Thoracic aorta (tissue), 2 donors: ENCODE measurements at regions not wholly inside any gene's neighbourhood (a gene's known extent, or its start where the extent isn't known, plus 50 kb on each side); places are given as distances from the start of the nearest gene placed in this dataset.

ENCODE experiments used
- ATAC-seq: fragments of 150-250 bp; one replicate; pipeline ENCODE4 v1.8.0; 2017; ENCODE audit warnings: low read depth; ENCODE audit not compliant: insufficient number of reproducible peaks, low FRiP score
- DNase-seq: peaks from one replicate; pipeline ENCODE4 v3.0.0-alpha.2; 2020; ENCODE audit warnings: low spot score
- H3K27ac ChIP-seq, 2 donors: fragments of 200-600 bp; sonication (generic); 1 replicate in 1 of 2; 2 replicates in 1 of 2; pipeline ENCODE4 v1.5.1; 2016; ENCODE audit warnings: mild to moderate bottlenecking in 2 of 2, moderate library complexity in 2 of 2
- H3K27me3 ChIP-seq: fragments of 200-600 bp; sonication (generic); replicated peaks from 2 replicates; pipeline ENCODE4 v1.6.0; 2016; ENCODE audit warnings: mild to moderate bottlenecking; ENCODE audit not compliant: insufficient read depth
- H3K36me3 ChIP-seq: fragments of 200-600 bp; sonication (generic); one replicate; pipeline ENCODE4 v1.5.1; 2016
- H3K4me1 ChIP-seq, 2 donors: fragments of 200-600 bp; sonication (generic); 1 replicate in 1 of 2; 2 replicates in 1 of 2; pipeline versions ENCODE4 v1.5.1 to v1.6.0; 2016; ENCODE audit warnings: low read depth in 2 of 2, mild to moderate bottlenecking in 1 of 2; ENCODE audit not compliant: control insufficient read depth in 1 of 2
- H3K4me3 ChIP-seq: fragments of 200-600 bp; sonication (generic); 2 replicates; pipeline ENCODE4 v1.5.1; 2016; ENCODE audit warnings: mild to moderate bottlenecking
- H3K9me3 ChIP-seq: fragments of 200-600 bp; sonication (generic); 2 replicates; pipeline ENCODE4 v1.5.1; 2016
- TF ChIP-seq, protein P1 (sequence below): fragments of 200-600 bp; sonication (generic); IDR thresholded peaks from one replicate; pipeline ENCODE4 v1.5.1; 2019; ENCODE audit warnings: antibody characterized with exemption

DNA sequence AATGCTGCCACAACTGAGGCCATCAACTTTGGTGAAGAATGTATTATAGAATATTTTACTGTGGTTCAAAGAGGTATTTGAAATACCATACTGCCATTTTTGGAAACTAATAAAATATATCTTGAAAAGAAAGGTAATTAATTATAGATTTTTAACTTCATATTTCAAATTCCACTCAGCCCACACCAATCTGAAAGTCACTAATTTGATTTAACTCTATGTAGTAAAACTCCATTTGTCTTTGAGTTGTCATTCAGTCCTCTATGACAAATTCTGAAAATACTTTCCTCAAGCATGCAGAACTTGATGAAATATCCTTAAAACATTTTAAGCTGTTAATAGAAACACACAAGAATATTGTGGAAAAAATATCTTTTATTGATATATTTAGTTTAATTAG, 1196.7 kb upstream of the CITED2 start:
- H3K27me3 ChIP-seq: no peaks in the 10 kb centered on the region
- no peak overlapping the region for H3K4me3 ChIP-seq
- no peak overlapping the region for H3K27ac ChIP-seq
- H3K9me3 ChIP-seq: no peaks in the 10 kb centered on the region
- DNase-seq (no peak), ATAC-seq (no peak)
- H3K36me3 ChIP-seq: no peaks in the 10 kb centered on the region
- TF ChIP-seq, protein P1, sequence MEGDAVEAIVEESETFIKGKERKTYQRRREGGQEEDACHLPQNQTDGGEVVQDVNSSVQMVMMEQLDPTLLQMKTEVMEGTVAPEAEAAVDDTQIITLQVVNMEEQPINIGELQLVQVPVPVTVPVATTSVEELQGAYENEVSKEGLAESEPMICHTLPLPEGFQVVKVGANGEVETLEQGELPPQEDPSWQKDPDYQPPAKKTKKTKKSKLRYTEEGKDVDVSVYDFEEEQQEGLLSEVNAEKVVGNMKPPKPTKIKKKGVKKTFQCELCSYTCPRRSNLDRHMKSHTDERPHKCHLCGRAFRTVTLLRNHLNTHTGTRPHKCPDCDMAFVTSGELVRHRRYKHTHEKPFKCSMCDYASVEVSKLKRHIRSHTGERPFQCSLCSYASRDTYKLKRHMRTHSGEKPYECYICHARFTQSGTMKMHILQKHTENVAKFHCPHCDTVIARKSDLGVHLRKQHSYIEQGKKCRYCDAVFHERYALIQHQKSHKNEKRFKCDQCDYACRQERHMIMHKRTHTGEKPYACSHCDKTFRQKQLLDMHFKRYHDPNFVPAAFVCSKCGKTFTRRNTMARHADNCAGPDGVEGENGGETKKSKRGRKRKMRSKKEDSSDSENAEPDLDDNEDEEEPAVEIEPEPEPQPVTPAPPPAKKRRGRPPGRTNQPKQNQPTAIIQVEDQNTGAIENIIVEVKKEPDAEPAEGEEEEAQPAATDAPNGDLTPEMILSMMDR: no peak
- peaks cover 7 to 26% of the 10 kb centered on the region in 2 donors for H3K4me1 ChIP-seq

DNA sequence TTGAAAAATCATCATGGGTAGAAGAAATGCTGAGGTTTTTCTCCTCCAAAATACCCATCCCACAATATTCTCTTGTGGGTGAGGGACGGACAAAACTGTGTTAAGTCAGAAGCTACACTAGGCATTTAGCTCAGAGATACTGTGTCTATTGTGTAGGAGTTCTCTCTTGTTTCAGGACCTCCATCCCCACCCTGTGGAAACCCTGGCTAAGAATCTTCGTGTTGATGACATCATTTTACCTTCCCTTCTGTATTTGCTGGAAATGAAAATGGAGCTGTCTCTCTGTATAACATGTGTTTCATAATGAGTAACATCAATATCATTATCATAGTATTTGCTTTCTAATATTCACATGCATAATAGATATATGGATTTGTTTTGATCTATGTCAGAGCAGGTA, 1193.0 kb upstream of the CITED2 start:
- Histone ChIP-seq H3K27ac (peak overlapping the region in 1 of 2 donors; percentile 39), H3K4me1 (peaks cover 7 to 21% of the 10 kb centered on the region in 2 donors), H3K27me3 (no peaks in the 10 kb centered on the region), H3K4me3 (no peak overlapping the region), H3K36me3 (no peaks in the 10 kb centered on the region), H3K9me3 (no peaks in the 10 kb centered on the region)
- TF ChIP-seq, protein P1: no peak
- ATAC-seq (no peak), DNase-seq (no peak)

DNA sequence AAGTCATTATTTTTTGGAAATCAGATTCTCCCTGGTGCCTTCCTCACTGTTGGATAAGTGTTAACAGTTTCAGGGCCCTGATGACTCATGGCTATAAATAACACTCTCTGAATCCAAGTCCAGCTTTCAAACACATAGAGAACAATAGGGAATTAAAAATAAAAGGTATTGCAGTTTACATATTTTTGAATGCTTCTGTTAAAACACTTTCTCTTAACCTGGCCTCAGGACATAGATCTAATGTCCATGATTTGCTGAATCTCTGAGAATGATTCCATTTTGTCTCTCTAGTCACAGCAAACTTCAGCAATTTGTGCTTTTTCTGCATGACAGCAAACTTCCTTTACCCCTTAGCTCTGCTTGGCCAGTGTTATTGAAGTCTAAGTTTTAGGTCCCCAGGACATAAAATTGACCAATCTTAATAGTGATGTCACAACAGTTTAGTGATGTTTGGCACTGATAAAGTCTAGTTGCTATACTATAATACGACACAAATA, 1192.4 kb upstream of the CITED2 start:
- peak overlapping the region in 1 of 2 donors; percentile 39 for H3K27ac ChIP-seq
- TF ChIP-seq, protein P1: no peak
- H3K36me3 ChIP-seq: no peaks in the 10 kb centered on the region
- H3K4me1 ChIP-seq: peaks cover 6 to 14% of the 10 kb centered on the region in 2 donors
- DNase-seq (no peak), ATAC-seq (no peak)
- H3K4me3 ChIP-seq: no peak overlapping the region
- no peaks in the 10 kb centered on the region for H3K27me3 ChIP-seq
- H3K9me3 ChIP-seq: no peaks in the 10 kb centered on the region

DNA sequence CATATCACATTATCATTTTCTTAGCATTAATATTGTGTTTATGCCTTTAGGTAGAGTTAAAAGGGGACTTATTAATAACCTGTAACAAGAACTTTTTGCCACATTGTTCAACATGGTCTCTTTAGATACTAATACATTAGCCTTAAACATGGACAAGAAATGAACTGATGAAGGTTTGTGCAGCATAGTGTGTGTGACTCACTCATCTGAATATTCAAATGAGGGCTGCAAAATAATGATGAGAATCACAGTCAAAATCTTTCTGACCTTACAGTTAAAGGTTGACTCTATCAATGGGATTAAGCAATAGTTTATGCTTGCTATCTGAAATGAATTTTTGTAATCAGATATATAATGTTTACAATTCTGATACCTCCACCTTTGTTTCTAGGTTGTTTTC, 1189.3 kb upstream of the CITED2 start:
- ATAC-seq: no peak
- Histone ChIP-seq H3K36me3 (no peaks in the 10 kb centered on the region), H3K9me3 (no peaks in the 10 kb centered on the region), H3K4me1 (peaks cover 7 to 10% of the 10 kb centered on the region in 2 donors), H3K4me3 (no peak overlapping the region), H3K27me3 (no peaks in the 10 kb centered on the region), H3K27ac (no peak overlapping the region)
- DNase-seq: no peak
- TF ChIP-seq, protein P1: no peak

DNA sequence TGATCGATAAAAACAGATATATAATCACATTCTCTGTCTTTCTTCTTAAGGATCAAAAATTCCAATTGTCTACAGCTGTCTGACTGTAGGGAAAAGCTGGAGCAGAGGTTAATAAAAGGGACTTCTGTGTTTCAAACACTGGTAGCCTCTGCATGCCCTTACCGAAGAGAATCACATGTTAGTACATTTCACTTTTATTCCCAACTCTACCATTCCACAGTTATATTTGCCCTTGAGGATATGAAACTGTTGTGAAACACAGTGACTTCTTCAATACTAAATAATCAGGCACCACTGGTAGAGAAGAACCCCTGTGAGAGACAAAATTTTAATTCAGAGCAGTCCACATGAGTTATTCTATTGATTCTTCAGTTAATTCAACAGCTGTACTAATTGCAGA, 1187.3 kb upstream of the CITED2 start:
- DNase-seq (no peak), ATAC-seq (no peak)
- Histone ChIP-seq H3K4me1 (peaks cover 0 to 3% of the 10 kb centered on the region in 2 donors), H3K27ac (no peak overlapping the region), H3K9me3 (no peaks in the 10 kb centered on the region), H3K27me3 (no peaks in the 10 kb centered on the region), H3K36me3 (no peaks in the 10 kb centered on the region), H3K4me3 (no peak overlapping the region)
- TF ChIP-seq, protein P1: no peak
